H9 (cell line): ENCODE measurements at regions not wholly inside any gene's neighbourhood (a gene's known extent, or its start where the extent isn't known, plus 50 kb on each side); places are given as distances from the start of the nearest gene placed in this dataset.

Source experiments
- DNase-seq: peaks from one replicate; pipeline ENCODE4 v3.0.0-alpha.2; 2017
- H2AFZ ChIP-seq: one replicate; pipeline ENCODE4 v1.6.1; 2013; ENCODE audit warnings: mild to moderate bottlenecking, low read length, control low read depth, moderate library complexity
- H2AK5ac ChIP-seq: 2 replicates; pipeline ENCODE4 v1.6.1; 2013; ENCODE audit warnings: low read length, control low read depth, mixed read lengths; ENCODE audit not compliant: insufficient read length
- H2BK120ac ChIP-seq: one replicate; pipeline ENCODE4 v1.6.1; 2013; ENCODE audit warnings: low read depth, mild to moderate bottlenecking, low read length, control low read depth, inconsistent platforms; ENCODE audit not compliant: poor library complexity, severe bottlenecking
- H2BK12ac ChIP-seq: 2 replicates; pipeline ENCODE4 v1.6.1; 2013; ENCODE audit warnings: low read length, control low read depth, mixed read lengths, low read depth; ENCODE audit not compliant: insufficient read length
- H2BK15ac ChIP-seq: 2 replicates; pipeline ENCODE4 v1.6.1; 2013; ENCODE audit warnings: low read depth, low read length, control low read depth
- H2BK20ac ChIP-seq: one replicate; pipeline ENCODE4 v1.6.1; 2013; ENCODE audit warnings: low read depth, mild to moderate bottlenecking, low read length, control low read depth, inconsistent platforms; ENCODE audit not compliant: poor library complexity, severe bottlenecking
- H2BK5ac ChIP-seq: 2 replicates; pipeline ENCODE4 v1.6.1; 2013; ENCODE audit warnings: low read length, control low read depth, mixed read lengths; ENCODE audit not compliant: insufficient read length
- H3K14ac ChIP-seq: 2 replicates; pipeline ENCODE4 v1.6.1; 2013; ENCODE audit warnings: low read length, control low read depth; ENCODE audit not compliant: insufficient read depth
- H3K18ac ChIP-seq: 2 replicates; pipeline ENCODE4 v1.6.1; 2013; ENCODE audit warnings: low read depth, mild to moderate bottlenecking, mixed read lengths, low read length, control low read depth; ENCODE audit not compliant: insufficient read length
- H3K23ac ChIP-seq: 2 replicates; pipeline ENCODE4 v1.6.1; 2013; ENCODE audit warnings: low read length, control low read depth, mixed read lengths, low read depth; ENCODE audit not compliant: insufficient read length
- H3K23me2 ChIP-seq: 2 replicates; pipeline ENCODE4 v1.6.1; 2013; ENCODE audit warnings: low read depth, mild to moderate bottlenecking, mixed read lengths, low read length, control low read depth; ENCODE audit not compliant: insufficient read length, poor library complexity, severe bottlenecking
- H3K27ac ChIP-seq: 2 replicates; pipeline ENCODE4 v1.5.1; 2013; ENCODE audit warnings: low read length, control low read depth, mixed read lengths, low read depth; ENCODE audit not compliant: insufficient read length
- H3K27me3 ChIP-seq: 2 replicates; pipeline ENCODE4 v1.6.1; 2013; ENCODE audit warnings: low read length, control low read depth, inconsistent platforms; ENCODE audit not compliant: insufficient read depth
- H3K4ac ChIP-seq: 2 replicates; pipeline ENCODE4 v1.6.1; 2013; ENCODE audit warnings: low read depth, mild to moderate bottlenecking, control low read depth, inconsistent platforms, low read length, moderate library complexity
- H3K4me1 ChIP-seq: 2 replicates; pipeline ENCODE4 v1.6.1; 2013; ENCODE audit warnings: low read length, control low read depth, inconsistent platforms; ENCODE audit not compliant: insufficient read depth
- H3K4me2 ChIP-seq: 2 replicates; pipeline ENCODE4 v1.6.1; 2013; ENCODE audit warnings: low read length, control low read depth, mixed read lengths; ENCODE audit not compliant: insufficient read length, insufficient read depth
- H3K56ac ChIP-seq: 2 replicates; pipeline ENCODE4 v1.6.1; 2013; ENCODE audit warnings: low read depth, mild to moderate bottlenecking, mixed read lengths, low read length, control low read depth; ENCODE audit not compliant: insufficient read length
- H3K79me1 ChIP-seq: 2 replicates; pipeline ENCODE4 v1.6.1; 2013; ENCODE audit warnings: low read depth, mild to moderate bottlenecking, moderate library complexity, low read length, control low read depth, inconsistent platforms; ENCODE audit not compliant: insufficient read depth, poor library complexity, severe bottlenecking
- H3K79me2 ChIP-seq: 2 replicates; pipeline ENCODE4 v1.6.1; 2013; ENCODE audit warnings: low read length, control low read depth, inconsistent platforms; ENCODE audit not compliant: insufficient read depth
- H3K9ac ChIP-seq: 2 replicates; pipeline ENCODE4 v1.6.1; 2013; ENCODE audit warnings: low read length, control low read depth, mixed read lengths; ENCODE audit not compliant: insufficient read length; ENCODE audit errors: extremely low read depth
- H3K9me3 ChIP-seq: one replicate; pipeline ENCODE4 v1.6.1; 2013; ENCODE audit warnings: low read depth, low read length, inconsistent platforms; ENCODE audit not compliant: control insufficient read depth
- H3T11ph ChIP-seq: one replicate; pipeline ENCODE4 v1.6.1; 2013; ENCODE audit warnings: mild to moderate bottlenecking, low read length, control low read depth, inconsistent platforms
- H4K20me1 ChIP-seq: one replicate; pipeline ENCODE4 v1.6.1; 2013; ENCODE audit not compliant: control insufficient read depth, insufficient read length, insufficient read depth
- H4K5ac ChIP-seq: 2 replicates; pipeline ENCODE4 v1.6.1; 2013; ENCODE audit warnings: low read depth, mild to moderate bottlenecking, mixed read lengths, low read length, control low read depth; ENCODE audit not compliant: insufficient read length
- H4K8ac ChIP-seq: replicated peaks from 2 replicates; pipeline ENCODE4 v1.6.1; 2013; ENCODE audit warnings: low read length, control low read depth, mixed read lengths, low read depth; ENCODE audit not compliant: insufficient read length
- H4K91ac ChIP-seq: 2 replicates; pipeline ENCODE4 v1.6.1; 2013; ENCODE audit warnings: low read depth, mild to moderate bottlenecking, moderate library complexity, mixed read lengths, low read length, control low read depth; ENCODE audit not compliant: insufficient read length
- H3K27ac Mint-ChIP-seq, 3 experiments: 2 replicates in 2 of 3; 3 replicates in 1 of 3; pipeline ENCODE4 v1.8.0; 2020 to 2021; ENCODE audit warnings: mixed read lengths in 3 of 3, mild to moderate bottlenecking in 1 of 3, moderate library complexity in 1 of 3
- H3K27me3 Mint-ChIP-seq: 2 replicates; pipeline ENCODE4 v1.8.0; 2021; ENCODE audit warnings: low read depth, mild to moderate bottlenecking, moderate library complexity, mixed read lengths
- H3K36me3 Mint-ChIP-seq, 3 experiments: 2 replicates in 2 of 3; 3 replicates in 1 of 3; pipeline ENCODE4 v1.8.0; 2020 to 2021; ENCODE audit warnings: low read depth in 3 of 3, mixed read lengths in 3 of 3; ENCODE audit not compliant: insufficient read depth in 1 of 3
- H3K4me1 Mint-ChIP-seq, 2 experiments: 2 replicates each; pipeline ENCODE4 v1.8.0; 2020; ENCODE audit warnings: mixed read lengths in 2 of 2
- H3K4me3 Mint-ChIP-seq, 2 experiments: 2 replicates in 1 of 2; 3 replicates in 1 of 2; pipeline ENCODE4 v1.8.0; 2020 to 2021; ENCODE audit warnings: mild to moderate bottlenecking in 2 of 2, mixed read lengths in 2 of 2, moderate library complexity in 1 of 2
- H3K9me3 Mint-ChIP-seq, 2 experiments: 2 replicates in 1 of 2; 3 replicates in 1 of 2; pipeline ENCODE4 v1.8.0; 2020; ENCODE audit warnings: mild to moderate bottlenecking in 2 of 2, mixed read lengths in 2 of 2, moderate library complexity in 1 of 2
- WGBS: extraction: QIAGEN DNeasy Blood & Tissue Kit; methylation state at CpG from one replicate; pipeline ENCODE4 v1.1.7; 2013; ENCODE audit warnings: missing lambda C conversion rate, low lambda C conversion rate, mixed read lengths; ENCODE audit not compliant: insufficient read length; ENCODE audit errors: extremely low coverage; 5-methylcytosine and 5-hydroxymethylcytosine counted together
- TF ChIP-seq, protein P1 (sequence below): fragments of 200-600 bp; sonication (generic); conservative IDR thresholded peaks from 3 replicates; pipeline ENCODE4 v1.8.0; 2021; ENCODE audit warnings: antibody characterized with exemption, mild to moderate bottlenecking

DNA sequence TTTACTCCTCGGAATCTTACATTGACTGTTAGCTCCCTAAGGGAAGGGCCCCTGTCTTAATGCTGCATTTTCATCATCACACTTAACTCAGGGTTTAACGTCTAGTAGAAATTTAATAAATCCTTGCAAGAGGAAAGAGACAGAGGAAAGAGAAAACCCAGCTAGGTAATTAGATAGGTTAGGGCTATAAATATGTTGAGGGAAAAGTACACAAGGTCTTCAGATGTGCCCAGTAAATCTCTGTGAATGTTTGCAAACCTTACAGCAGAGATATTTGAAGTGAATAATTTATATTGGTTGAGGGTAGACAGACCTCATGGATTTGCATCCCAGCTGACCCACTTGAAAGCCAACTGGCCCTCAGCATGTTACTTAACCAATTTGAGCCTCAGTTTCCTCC is 315.5 kb upstream of the NPVF start:
- H3K4me1 Mint-ChIP-seq, result no peaks in the 10 kb centered on the region
- Histone ChIP-seq H3T11ph (no peak overlapping the region), H3K79me2 (no peaks in the 10 kb centered on the region), H3K56ac (no peak overlapping the region), H3K14ac (no peak overlapping the region), H3K27me3 (no peaks in the 10 kb centered on the region), H3K23me2 (no peaks in the 10 kb centered on the region), H2BK20ac (no peak overlapping the region), H2BK15ac (no peak overlapping the region), H2BK12ac (no peak overlapping the region), H3K18ac (no peak overlapping the region), H4K5ac (no peak overlapping the region), H2BK120ac (no peak overlapping the region), H3K4me1 (no peaks in the 10 kb centered on the region), H2AFZ (no peak overlapping the region), H2AK5ac (no peak overlapping the region), H3K79me1 (no peaks in the 10 kb centered on the region), H2BK5ac (no peak overlapping the region), H3K4me2 (no peak overlapping the region), H3K27ac (no peak overlapping the region), H3K9ac (no peak overlapping the region), H3K4ac (no peak overlapping the region), H3K9me3 (no peaks in the 10 kb centered on the region), H3K23ac (no peak overlapping the region), H4K20me1 (no peaks in the 10 kb centered on the region), H4K91ac (no peak overlapping the region), H4K8ac (no peak overlapping the region)
- no peak overlapping the region for H3K27ac Mint-ChIP-seq
- no CpG with 5 or more reads among the region's 2 CpGs for WGBS
- H3K4me3 Mint-ChIP-seq, result no peak overlapping the region
- peaks cover 11% of the 10 kb centered on the region for H3K27me3 Mint-ChIP-seq
- H3K9me3 Mint-ChIP-seq, result no peaks in the 10 kb centered on the region
- H3K36me3 Mint-ChIP-seq, result no peaks in the 10 kb centered on the region
- TF ChIP-seq, protein P1, sequence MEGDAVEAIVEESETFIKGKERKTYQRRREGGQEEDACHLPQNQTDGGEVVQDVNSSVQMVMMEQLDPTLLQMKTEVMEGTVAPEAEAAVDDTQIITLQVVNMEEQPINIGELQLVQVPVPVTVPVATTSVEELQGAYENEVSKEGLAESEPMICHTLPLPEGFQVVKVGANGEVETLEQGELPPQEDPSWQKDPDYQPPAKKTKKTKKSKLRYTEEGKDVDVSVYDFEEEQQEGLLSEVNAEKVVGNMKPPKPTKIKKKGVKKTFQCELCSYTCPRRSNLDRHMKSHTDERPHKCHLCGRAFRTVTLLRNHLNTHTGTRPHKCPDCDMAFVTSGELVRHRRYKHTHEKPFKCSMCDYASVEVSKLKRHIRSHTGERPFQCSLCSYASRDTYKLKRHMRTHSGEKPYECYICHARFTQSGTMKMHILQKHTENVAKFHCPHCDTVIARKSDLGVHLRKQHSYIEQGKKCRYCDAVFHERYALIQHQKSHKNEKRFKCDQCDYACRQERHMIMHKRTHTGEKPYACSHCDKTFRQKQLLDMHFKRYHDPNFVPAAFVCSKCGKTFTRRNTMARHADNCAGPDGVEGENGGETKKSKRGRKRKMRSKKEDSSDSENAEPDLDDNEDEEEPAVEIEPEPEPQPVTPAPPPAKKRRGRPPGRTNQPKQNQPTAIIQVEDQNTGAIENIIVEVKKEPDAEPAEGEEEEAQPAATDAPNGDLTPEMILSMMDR, result no peak
- no peak for DNase-seq
